ENCODE measurements at regions not wholly inside any gene's neighbourhood (a gene's known extent, or its start where the extent isn't known, plus 50 kb on each side); places are given as distances from the start of the nearest gene placed in this dataset.

DNA sequence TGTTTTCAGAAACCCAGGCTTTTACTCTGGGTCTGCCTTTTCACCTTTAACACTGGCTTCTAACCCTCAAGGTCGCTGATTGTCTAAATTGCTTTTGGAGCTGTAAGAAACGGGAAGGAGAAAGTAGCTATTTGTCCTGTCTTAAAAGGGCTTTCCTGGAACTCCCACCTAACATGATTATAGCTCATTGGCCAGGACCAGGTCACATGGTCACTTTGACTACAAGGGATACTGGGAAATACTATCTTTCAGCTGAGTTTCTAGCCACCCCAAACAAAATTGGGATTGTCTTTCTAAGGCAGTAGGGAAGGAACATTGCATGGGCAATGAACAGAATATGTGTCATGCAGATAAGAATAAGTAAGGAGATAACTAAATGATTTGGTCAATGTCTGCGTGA, 106.7 kb upstream of the ARHGAP24 start:
- no peak for TF ChIP-seq CTCF (conservative IDR thresholded peaks at IDR 0.05; ENCODE audit: low read depth, low read length)
- TF ChIP-seq EZH2phosphoT487 (IDR thresholded peaks at IDR 0.05; ENCODE audit: borderline replicate concordance, low read length), result no peak
